D721Med (cell line): ENCODE measurements at regions not wholly inside any gene's neighbourhood (a gene's known extent, or its start where the extent isn't known, plus 50 kb on each side); places are given as distances from the start of the nearest gene placed in this dataset.

Source experiments
- DNase-seq: peaks from one replicate; pipeline ENCODE4 v3.0.0; 2011; ENCODE audit warnings: low spot score; ENCODE audit not compliant: insufficient read length
- FAIRE-seq: peaks from 2 replicates; lab custom pipeline; 2011; peaks lifted over from hg19 to GRCh38; lab: Jason Lieb, UNC
- TF ChIP-seq, protein P1 (sequence below): IDR thresholded peaks from 2 replicates; pipeline ENCODE4 v1.5.1; 2012; ENCODE audit warnings: mild to moderate bottlenecking, control low read depth; ENCODE audit not compliant: insufficient read depth; ENCODE audit errors: missing control alignments

DNA sequence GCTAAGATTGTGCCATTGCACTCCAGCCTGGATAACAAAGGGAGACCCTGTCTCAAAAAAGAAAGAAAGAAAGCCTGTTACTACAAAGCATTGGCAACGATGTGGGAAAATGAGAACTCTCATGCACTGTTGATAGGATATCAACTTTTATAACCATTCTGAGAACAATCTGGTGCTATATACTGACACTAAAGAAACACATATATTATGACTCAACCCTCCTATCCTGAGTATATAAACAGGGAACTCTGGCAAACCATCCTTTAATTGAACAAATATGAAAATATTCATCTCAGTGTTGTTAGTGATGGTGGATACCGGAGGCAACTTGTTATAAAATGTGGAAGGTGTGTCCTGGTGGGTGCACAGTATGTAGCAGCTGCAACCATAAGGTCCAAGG lies 53.0 kb upstream of the SOD3 start:
- TF ChIP-seq, protein P1, sequence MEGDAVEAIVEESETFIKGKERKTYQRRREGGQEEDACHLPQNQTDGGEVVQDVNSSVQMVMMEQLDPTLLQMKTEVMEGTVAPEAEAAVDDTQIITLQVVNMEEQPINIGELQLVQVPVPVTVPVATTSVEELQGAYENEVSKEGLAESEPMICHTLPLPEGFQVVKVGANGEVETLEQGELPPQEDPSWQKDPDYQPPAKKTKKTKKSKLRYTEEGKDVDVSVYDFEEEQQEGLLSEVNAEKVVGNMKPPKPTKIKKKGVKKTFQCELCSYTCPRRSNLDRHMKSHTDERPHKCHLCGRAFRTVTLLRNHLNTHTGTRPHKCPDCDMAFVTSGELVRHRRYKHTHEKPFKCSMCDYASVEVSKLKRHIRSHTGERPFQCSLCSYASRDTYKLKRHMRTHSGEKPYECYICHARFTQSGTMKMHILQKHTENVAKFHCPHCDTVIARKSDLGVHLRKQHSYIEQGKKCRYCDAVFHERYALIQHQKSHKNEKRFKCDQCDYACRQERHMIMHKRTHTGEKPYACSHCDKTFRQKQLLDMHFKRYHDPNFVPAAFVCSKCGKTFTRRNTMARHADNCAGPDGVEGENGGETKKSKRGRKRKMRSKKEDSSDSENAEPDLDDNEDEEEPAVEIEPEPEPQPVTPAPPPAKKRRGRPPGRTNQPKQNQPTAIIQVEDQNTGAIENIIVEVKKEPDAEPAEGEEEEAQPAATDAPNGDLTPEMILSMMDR: no peak
- DNase-seq: no peak
- FAIRE-seq: no peak

DNA sequence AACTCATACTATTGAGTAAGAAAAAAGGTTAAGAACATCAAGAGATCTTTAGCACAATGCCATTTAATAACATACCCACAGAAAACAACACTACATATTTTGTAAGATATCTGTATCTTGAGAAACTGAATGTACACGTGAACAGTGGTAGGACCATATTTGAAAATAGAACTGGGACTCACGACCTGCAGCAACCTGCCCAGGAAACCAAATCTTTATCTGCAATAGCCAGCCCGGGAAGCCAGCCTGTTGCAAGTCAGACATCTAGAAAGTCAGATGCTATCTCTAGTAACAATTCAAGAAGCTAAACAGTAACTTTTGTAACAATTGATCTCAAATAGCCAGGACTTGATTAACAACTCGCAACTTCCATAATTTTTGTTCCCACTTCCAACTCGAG lies 52.6 kb upstream of the SOD3 start:
- no peak for DNase-seq
- no peak for FAIRE-seq
- TF ChIP-seq, protein P1: no peak

DNA sequence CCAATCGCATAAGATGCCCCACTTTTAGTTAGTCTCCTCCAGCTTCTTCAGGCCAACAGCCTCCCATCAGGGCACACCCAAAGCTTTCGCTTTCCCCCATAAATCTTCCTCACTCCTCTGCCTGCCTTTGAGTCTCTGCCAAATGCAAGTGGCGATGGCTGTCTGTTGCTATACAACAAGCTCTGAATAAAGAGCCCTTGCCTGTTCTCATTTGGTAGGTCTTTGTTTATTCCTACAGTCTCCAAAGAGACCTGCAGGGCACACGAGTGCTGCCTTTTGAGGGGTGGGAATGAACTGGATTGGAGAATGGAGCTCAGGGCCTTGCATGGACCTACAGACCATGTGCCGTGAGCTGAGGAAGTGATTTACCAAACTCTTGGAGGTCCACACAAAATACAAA lies 52.2 kb upstream of the SOD3 start:
- DNase-seq: no peak
- TF ChIP-seq, protein P1: no peak
- FAIRE-seq: no peak

DNA sequence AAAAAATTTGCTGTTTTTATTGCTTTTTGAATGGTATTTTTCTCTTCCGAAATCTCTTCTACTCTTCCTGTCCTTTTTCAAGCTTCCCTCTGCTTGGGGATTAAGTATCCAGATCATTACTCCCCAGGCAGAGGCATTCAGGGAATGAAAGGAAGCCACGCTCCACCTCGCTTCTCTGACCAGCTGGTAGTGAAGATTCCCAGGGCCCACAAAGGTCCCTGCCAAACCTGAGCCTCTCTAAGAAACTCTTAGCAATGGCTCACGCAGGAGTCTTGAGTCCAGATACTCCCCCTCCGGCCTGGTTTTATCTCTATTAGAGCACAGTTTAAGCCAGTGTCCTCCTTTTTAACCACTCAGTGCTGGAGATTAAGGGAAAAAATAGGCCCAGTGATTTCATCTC lies 51.4 kb upstream of the SOD3 start:
- TF ChIP-seq, protein P1: no peak
- no peak for FAIRE-seq
- DNase-seq: no peak

DNA sequence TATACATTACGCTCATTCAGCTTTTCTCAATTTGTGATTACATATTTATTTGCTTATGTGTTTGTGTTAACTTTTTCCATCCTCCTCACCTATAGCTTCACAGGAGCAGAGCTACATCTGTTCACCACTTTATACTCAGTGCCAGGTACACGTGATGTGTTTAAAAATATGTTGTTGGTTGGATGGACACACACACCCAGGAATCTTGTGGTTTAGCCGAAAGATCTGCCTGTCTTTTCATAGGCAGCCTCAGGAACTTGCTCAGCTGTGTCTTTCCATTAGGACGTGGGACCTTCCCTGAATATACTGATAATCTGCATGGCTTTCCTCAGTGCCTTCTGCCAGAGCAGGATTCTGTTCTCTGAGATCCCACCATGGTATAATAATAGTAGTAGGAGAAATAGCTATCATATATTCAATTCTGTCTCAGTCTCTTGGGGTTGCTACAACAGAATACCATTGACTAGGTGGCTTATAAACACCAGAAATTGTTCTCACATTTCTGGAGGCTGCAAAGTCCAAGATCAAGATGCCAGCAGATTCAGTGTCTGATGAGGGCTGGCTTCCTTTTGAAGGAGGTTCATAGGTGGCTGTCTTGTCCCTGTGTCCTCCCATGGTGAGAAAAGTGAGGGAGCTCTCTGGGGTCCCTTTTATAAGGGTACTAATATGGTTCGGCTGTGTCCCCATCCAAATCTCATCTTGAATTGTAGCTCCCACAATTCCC lies 50.0 kb upstream of the SOD3 start:
- FAIRE-seq (no peak), DNase-seq (no peak)
- TF ChIP-seq, protein P1: no peak
